ENCODE measurements at regions not wholly inside any gene's neighbourhood (a gene's known extent, or its start where the extent isn't known, plus 50 kb on each side); places are given as distances from the start of the nearest gene placed in this dataset.

- TF ChIP-seq POLR2AphosphoS5 (IDR thresholded peaks at IDR 0.05) = no peak
- TF ChIP-seq, protein P1, sequence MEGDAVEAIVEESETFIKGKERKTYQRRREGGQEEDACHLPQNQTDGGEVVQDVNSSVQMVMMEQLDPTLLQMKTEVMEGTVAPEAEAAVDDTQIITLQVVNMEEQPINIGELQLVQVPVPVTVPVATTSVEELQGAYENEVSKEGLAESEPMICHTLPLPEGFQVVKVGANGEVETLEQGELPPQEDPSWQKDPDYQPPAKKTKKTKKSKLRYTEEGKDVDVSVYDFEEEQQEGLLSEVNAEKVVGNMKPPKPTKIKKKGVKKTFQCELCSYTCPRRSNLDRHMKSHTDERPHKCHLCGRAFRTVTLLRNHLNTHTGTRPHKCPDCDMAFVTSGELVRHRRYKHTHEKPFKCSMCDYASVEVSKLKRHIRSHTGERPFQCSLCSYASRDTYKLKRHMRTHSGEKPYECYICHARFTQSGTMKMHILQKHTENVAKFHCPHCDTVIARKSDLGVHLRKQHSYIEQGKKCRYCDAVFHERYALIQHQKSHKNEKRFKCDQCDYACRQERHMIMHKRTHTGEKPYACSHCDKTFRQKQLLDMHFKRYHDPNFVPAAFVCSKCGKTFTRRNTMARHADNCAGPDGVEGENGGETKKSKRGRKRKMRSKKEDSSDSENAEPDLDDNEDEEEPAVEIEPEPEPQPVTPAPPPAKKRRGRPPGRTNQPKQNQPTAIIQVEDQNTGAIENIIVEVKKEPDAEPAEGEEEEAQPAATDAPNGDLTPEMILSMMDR (IDR thresholded peaks at IDR 0.05) = no peak
Measured at GRCh38 chr6:14545496-14545895, 427.9 kb downstream of the CD83 start.

All from sigmoid colon (tissue), 4 donors.